Right lobe of liver (tissue), 4 donors: ENCODE measurements at regions not wholly inside any gene's neighbourhood (a gene's known extent, or its start where the extent isn't known, plus 50 kb on each side); places are given as distances from the start of the nearest gene placed in this dataset.

Experiments
- POLR2A ChIP-seq: fragments of 450-650 bp; IDR thresholded peaks from one replicate; pipeline ENCODE4 v1.6.1; 2017; ENCODE audit warnings: antibody characterized with exemption, mild to moderate bottlenecking
- TF ChIP-seq, protein P1 (sequence below), 4 donors: fragments of 200-600 bp in 3 of 4; fragments of 450-650 bp in 1 of 4; IDR thresholded peaks; one replicate each; pipeline versions ENCODE4 v1.5.1 to v1.8.0; 2016 to 2022; ENCODE audit warnings: antibody characterized with exemption in 4 of 4, mild to moderate bottlenecking in 2 of 4
- donor health status: DM: no; HTN: no; CAD: no.
- donor health status: DM: no; HTN: no; CAD: no.
- donor health status: DM: no; HTN: yes; CAD: no.

DNA sequence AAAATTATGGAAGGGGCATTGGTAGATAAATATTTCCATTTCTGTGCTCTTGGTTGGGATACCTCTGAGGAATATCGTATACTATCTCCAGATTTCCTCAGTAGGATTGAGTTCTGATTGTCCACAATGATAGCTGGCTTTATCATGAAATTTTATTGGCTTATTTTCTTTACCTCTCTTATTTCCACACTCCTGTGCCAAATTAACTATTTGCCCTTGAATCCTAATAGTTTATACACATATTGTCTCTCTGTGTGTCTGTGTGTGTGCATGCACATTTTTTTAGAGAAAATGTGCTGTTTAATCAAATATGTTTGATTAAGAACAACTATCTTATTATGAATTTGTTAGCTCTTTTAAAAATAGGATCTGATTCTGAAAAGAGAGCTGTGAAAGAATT, 271.6 kb downstream of the DTHD1 start:
- TF ChIP-seq, protein P1, sequence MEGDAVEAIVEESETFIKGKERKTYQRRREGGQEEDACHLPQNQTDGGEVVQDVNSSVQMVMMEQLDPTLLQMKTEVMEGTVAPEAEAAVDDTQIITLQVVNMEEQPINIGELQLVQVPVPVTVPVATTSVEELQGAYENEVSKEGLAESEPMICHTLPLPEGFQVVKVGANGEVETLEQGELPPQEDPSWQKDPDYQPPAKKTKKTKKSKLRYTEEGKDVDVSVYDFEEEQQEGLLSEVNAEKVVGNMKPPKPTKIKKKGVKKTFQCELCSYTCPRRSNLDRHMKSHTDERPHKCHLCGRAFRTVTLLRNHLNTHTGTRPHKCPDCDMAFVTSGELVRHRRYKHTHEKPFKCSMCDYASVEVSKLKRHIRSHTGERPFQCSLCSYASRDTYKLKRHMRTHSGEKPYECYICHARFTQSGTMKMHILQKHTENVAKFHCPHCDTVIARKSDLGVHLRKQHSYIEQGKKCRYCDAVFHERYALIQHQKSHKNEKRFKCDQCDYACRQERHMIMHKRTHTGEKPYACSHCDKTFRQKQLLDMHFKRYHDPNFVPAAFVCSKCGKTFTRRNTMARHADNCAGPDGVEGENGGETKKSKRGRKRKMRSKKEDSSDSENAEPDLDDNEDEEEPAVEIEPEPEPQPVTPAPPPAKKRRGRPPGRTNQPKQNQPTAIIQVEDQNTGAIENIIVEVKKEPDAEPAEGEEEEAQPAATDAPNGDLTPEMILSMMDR (IDR thresholded peaks at IDR 0.05): no peak
- TF ChIP-seq POLR2A: no peak
